ENCODE measurements at regions not wholly inside any gene's neighbourhood (a gene's known extent, or its start where the extent isn't known, plus 50 kb on each side); places are given as distances from the start of the nearest gene placed in this dataset.

GRCh38 chr16:17949141-17949981, 387.2 kb downstream of the NPIPA8 start:
- no peak for DNase-seq
- TF ChIP-seq POLR2A (IDR thresholded peaks at IDR 0.05) (no peak), CTCF (IDR thresholded peaks at IDR 0.05) (no peak)
- 42 to 43% methylated on average over 10 of the region's 10 CpGs for WGBS, 2 donors
- no peaks in the 10 kb centered on the region for H3K4me1 ChIP-seq
- no peaks in the 10 kb centered on the region for H3K9me3 ChIP-seq
- H3K36me3 ChIP-seq = no peaks in the 10 kb centered on the region
- intact Hi-C loops (cut with DNase I) = no loop called here
- H3K4me3 ChIP-seq (replicated peaks in 1 of 3) = no peak overlapping the region
- no peak overlapping the region for H3K27ac ChIP-seq
- no peaks in the 10 kb centered on the region for H3K27me3 ChIP-seq

GRCh38 chr16:17947637-17948036, 388.9 kb downstream of the NPIPA8 start:
- DNase-seq = no peak
- intact Hi-C loops (cut with DNase I) = no loop called here
- no peak overlapping the region for H3K27ac ChIP-seq
- 94 to 95% methylated on average over 3 of the region's 3 CpGs for whole genome bisulfite sequencing, 2 donors
- H3K4me3 ChIP-seq (replicated peaks in 1 of 3) = no peak overlapping the region
- H3K36me3 ChIP-seq = no peaks in the 10 kb centered on the region
- H3K27me3 ChIP-seq = no peaks in the 10 kb centered on the region
- no peaks in the 10 kb centered on the region for H3K9me3 ChIP-seq
- no peaks in the 10 kb centered on the region for H3K4me1 ChIP-seq
- TF ChIP-seq POLR2A (IDR thresholded peaks at IDR 0.05) = no peak
- no peak for TF ChIP-seq CTCF (IDR thresholded peaks at IDR 0.05)

DNA sequence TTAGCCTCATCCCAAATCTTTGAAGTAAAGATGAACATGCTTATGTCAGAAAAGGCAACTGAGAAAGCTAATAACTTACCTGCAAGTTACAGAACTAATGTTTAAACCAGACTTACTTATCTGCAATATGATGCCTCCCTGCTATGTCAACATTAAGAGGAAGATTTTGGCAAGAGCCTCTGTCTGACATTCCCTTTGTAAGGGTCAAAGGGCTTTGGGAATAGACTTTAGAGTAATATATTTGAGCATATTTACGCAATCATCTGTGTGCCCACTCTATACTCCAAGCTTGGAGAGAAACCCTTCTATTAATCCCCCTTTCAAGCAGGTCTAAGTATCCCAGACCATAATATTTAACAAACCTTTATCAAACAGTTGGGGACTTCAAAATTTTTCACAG, 389.4 kb downstream of the NPIPA8 start:
- Histone ChIP-seq H3K27ac (no peak overlapping the region), H3K4me3 (replicated peaks in 1 of 3) (no peak overlapping the region), H3K36me3 (no peaks in the 10 kb centered on the region), H3K4me1 (no peaks in the 10 kb centered on the region), H3K9me3 (no peaks in the 10 kb centered on the region), H3K27me3 (no peaks in the 10 kb centered on the region)
- no peak for DNase-seq
- TF ChIP-seq POLR2A (IDR thresholded peaks at IDR 0.05) (no peak), CTCF (IDR thresholded peaks at IDR 0.05) (no peak)
- intact Hi-C loops (cut with DNase I) = no loop called here
- 97 to 100% methylated on average over 1 of the region's 1 CpG for WGBS, 2 donors

DNA sequence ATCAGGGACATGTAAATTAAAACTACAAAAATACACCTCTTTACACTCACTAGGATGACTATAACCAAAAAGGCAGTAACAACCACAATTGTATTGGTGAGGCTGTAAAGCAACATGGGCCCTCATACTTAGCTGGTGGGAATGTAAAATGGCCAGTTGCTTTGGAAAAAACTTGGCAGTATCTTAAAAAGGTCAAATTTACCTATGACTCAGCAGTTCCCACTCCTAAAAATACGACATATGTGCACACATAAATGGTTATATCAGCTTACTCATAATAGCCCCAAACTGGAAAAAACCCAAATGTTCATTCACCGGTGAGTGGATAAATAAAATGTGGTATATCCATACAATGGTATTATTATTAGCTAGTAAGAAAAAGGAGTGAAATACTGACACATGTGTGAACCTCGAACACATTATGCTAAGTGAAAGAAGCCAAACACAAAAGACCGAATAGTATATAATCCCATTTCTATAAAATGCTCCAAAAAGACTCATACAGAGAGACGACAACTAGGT, 391.4 kb downstream of the NPIPA8 start:
- WGBS, 2 donors = 88 to 93% methylated on average over 5 of the region's 5 CpGs
- Histone ChIP-seq H3K4me1 (no peaks in the 10 kb centered on the region), H3K27ac (no peak overlapping the region), H3K27me3 (no peaks in the 10 kb centered on the region), H3K9me3 (no peaks in the 10 kb centered on the region), H3K36me3 (no peaks in the 10 kb centered on the region), H3K4me3 (replicated peaks in 1 of 3) (no peak overlapping the region)
- no peak for TF ChIP-seq POLR2A (IDR thresholded peaks at IDR 0.05)
- TF ChIP-seq CTCF (IDR thresholded peaks at IDR 0.05) = no peak
- intact Hi-C loops (cut with DNase I) = no loop called here
- no peak for DNase-seq

- Histone ChIP-seq H3K27ac (no peak overlapping the region), H3K36me3 (no peaks in the 10 kb centered on the region), H3K27me3 (no peaks in the 10 kb centered on the region), H3K4me1 (no peaks in the 10 kb centered on the region), H3K9me3 (no peaks in the 10 kb centered on the region), H3K4me3 (replicated peaks in 1 of 3) (no peak overlapping the region)
- TF ChIP-seq CTCF (IDR thresholded peaks at IDR 0.05) (no peak), POLR2A (IDR thresholded peaks at IDR 0.05) (no peak)
- 84 to 92% methylated on average over 2 of the region's 2 CpGs for WGBS, 2 donors
- intact Hi-C loops (cut with DNase I) = no loop called here
- DNase-seq = no peak
Observed at GRCh38 chr16:17944345-17944744, 392.2 kb downstream of the NPIPA8 start.
